Small intestine (tissue), 7 donors: ENCODE measurements at regions not wholly inside any gene's neighbourhood (a gene's known extent, or its start where the extent isn't known, plus 50 kb on each side); places are given as distances from the start of the nearest gene placed in this dataset.

Experiments used
- DNase-seq, 2 donors: peaks; one replicate each; pipeline versions ENCODE4 v3.0.0 to v3.0.0-alpha.2; 2013
- FAIRE-seq: peaks from 2 replicates; lab custom pipeline; 2012; peaks lifted over from hg19 to GRCh38; lab: Jason Lieb, UNC
- H3K27ac ChIP-seq, 3 donors: one replicate each; pipeline ENCODE4 v1.5.1; 2013; ENCODE audit warnings: low read length in 2 of 3, mild to moderate bottlenecking in 2 of 3, control low read depth in 1 of 3, inconsistent platforms in 1 of 3, low read depth in 1 of 3, moderate library complexity in 1 of 3
- H3K27me3 ChIP-seq, 3 donors: one replicate each; pipeline ENCODE4 v1.6.1; 2013; ENCODE audit warnings: low read length in 3 of 3, inconsistent platforms in 1 of 3; ENCODE audit not compliant: control insufficient read depth in 3 of 3, insufficient read depth in 3 of 3
- H3K36me3 ChIP-seq, 3 donors: one replicate each; pipeline ENCODE4 v1.6.1; 2013; ENCODE audit warnings: low read length in 3 of 3, inconsistent platforms in 1 of 3, low read depth in 1 of 3, mild to moderate bottlenecking in 1 of 3, moderate library complexity in 1 of 3; ENCODE audit not compliant: control insufficient read depth in 3 of 3, insufficient read depth in 2 of 3
- H3K4me1 ChIP-seq, 3 donors: one replicate each; pipeline ENCODE4 v1.6.1; 2013; ENCODE audit warnings: low read length in 2 of 3, inconsistent platforms in 1 of 3, low read depth in 1 of 3, mild to moderate bottlenecking in 1 of 3, moderate library complexity in 1 of 3; ENCODE audit not compliant: control insufficient read depth in 3 of 3, insufficient read depth in 2 of 3
- H3K4me3 ChIP-seq, 3 donors: one replicate each; pipeline ENCODE4 v1.5.1; 2013; ENCODE audit warnings: low read length in 3 of 3, control low read depth in 1 of 3, inconsistent platforms in 1 of 3, low read depth in 1 of 3, mild to moderate bottlenecking in 1 of 3, moderate library complexity in 1 of 3
- H3K9me3 ChIP-seq, 2 donors: one replicate each; pipeline ENCODE4 v1.6.1; 2013; ENCODE audit warnings: low read depth in 1 of 2, low read length in 1 of 2; ENCODE audit not compliant: control insufficient read depth in 2 of 2, insufficient read depth in 1 of 2
- WGBS, 3 donors: extraction: QIAGEN DNeasy Blood & Tissue Kit; methylation state at CpG; one replicate each; pipeline ENCODE4 v1.1.7; 2013; 5-methylcytosine and 5-hydroxymethylcytosine counted together
- donor health status: healthy with polysubstance abuse.
- donor health status: control.
- donor health status: control.
- donor health status: Bipolar disorder and iron deficiency.
- donor health status: healthy.

- Histone ChIP-seq H3K36me3 (no peaks in the 10 kb centered on the region), H3K27me3 (no peaks in the 10 kb centered on the region), H3K27ac (no peak overlapping the region), H3K9me3 (no peaks in the 10 kb centered on the region), H3K4me1 (no peaks in the 10 kb centered on the region), H3K4me3 (no peak overlapping the region)
- no peak for DNase-seq
- no peak for FAIRE-seq
- 79 to 93% (median 93%) methylated on average over 1 of the region's 1 CpG for WGBS, 3 donors
Observed at GRCh38 chr6:100322886-100323285, 141.8 kb downstream of the SIM1 start.

GRCh38 chr6:100320686-100321085 is 144.0 kb downstream of the SIM1 start:
- H3K27ac ChIP-seq = no peak overlapping the region
- no peaks in the 10 kb centered on the region for H3K36me3 ChIP-seq
- no peaks in the 10 kb centered on the region for H3K9me3 ChIP-seq
- H3K4me1 ChIP-seq = no peaks in the 10 kb centered on the region
- DNase-seq (no peak), FAIRE-seq (no peak)
- H3K27me3 ChIP-seq = no peaks in the 10 kb centered on the region
- H3K4me3 ChIP-seq = no peak overlapping the region
- WGBS, 3 donors = 37 to 78% (median 47%) methylated on average over 1 of the region's 1 CpG

DNA sequence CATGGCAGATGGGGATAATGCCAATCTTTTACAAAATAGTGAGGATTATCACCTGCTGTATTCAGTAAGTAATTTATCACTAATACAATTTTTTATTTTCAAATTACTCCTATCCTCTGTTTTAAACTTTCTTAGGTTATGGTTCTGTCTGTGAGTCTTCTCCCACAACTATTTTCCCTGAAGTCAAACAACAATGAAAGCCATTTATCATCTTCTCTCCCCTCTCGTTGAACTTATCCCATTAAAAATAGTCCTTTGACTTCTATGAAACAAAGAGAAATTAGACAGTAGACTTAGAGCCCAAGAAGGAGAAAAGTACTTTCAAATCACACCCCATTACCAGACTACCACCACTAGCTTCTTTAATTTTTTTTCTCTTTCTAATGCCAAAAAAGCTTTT is 147.7 kb downstream of the SIM1 start:
- FAIRE-seq = no peak
- Histone ChIP-seq H3K36me3 (no peaks in the 10 kb centered on the region), H3K4me1 (no peaks in the 10 kb centered on the region), H3K27me3 (no peaks in the 10 kb centered on the region), H3K4me3 (no peak overlapping the region), H3K9me3 (no peaks in the 10 kb centered on the region), H3K27ac (no peak overlapping the region)
- WGBS, 3 donors = 26 to 58% (median 30%) methylated on average over 1 of the region's 1 CpG
- DNase-seq = no peak

DNA sequence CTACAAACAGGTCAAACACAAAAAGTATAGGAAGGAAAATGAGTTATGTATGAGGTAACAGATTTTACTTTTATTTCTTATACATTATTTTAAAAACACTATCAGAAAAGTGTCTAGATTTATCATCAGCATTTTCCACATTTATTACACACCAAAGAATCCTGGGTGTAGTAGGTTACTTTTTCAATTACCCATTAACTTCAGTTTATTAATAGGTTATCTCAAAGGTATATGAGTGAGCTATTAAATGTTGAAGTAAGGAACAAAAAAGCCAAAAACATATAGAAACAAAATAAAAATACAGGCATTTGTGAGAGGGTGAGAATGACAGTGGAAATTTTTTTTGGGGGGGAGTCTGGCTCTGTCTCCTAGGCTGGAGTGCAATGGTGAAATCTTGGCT is 150.5 kb downstream of the SIM1 start:
- FAIRE-seq = no peak
- no peak overlapping the region for H3K27ac ChIP-seq
- no peaks in the 10 kb centered on the region for H3K4me1 ChIP-seq
- no peaks in the 10 kb centered on the region for H3K36me3 ChIP-seq
- no peaks in the 10 kb centered on the region for H3K9me3 ChIP-seq
- H3K27me3 ChIP-seq = no peaks in the 10 kb centered on the region
- DNase-seq = no peak
- H3K4me3 ChIP-seq = no peak overlapping the region

- no peaks in the 10 kb centered on the region for H3K27me3 ChIP-seq
- no peaks in the 10 kb centered on the region for H3K36me3 ChIP-seq
- no peak overlapping the region for H3K4me3 ChIP-seq
- DNase-seq = no peak
- H3K27ac ChIP-seq = no peak overlapping the region
- WGBS, 3 donors = 55 to 63% (median 56%) methylated on average over 5 of the region's 5 CpGs
- no peaks in the 10 kb centered on the region for H3K4me1 ChIP-seq
- no peak for FAIRE-seq
- no peaks in the 10 kb centered on the region for H3K9me3 ChIP-seq
Observed at GRCh38 chr6:100311707-100312251, 152.9 kb downstream of the SIM1 start.

- no peaks in the 10 kb centered on the region for H3K9me3 ChIP-seq
- H3K27ac ChIP-seq = no peak overlapping the region
- no peaks in the 10 kb centered on the region for H3K36me3 ChIP-seq
- 64 to 74% (median 66%) methylated on average over 3 of the region's 3 CpGs for WGBS, 3 donors
- H3K27me3 ChIP-seq = no peaks in the 10 kb centered on the region
- FAIRE-seq (no peak), DNase-seq (no peak)
- H3K4me1 ChIP-seq = no peaks in the 10 kb centered on the region
- no peak overlapping the region for H3K4me3 ChIP-seq
Observed at GRCh38 chr6:100309174-100309573, 155.5 kb downstream of the SIM1 start.

- H3K4me3 ChIP-seq = no peak overlapping the region
Observed at GRCh38 chr6:100307561-100307960, 157.2 kb downstream of the SIM1 start.

GRCh38 chr6:100305209-100305869 is 159.4 kb downstream of the SIM1 start:
- 61 to 69% (median 66%) methylated on average over 2 of the region's 2 CpGs for WGBS, 3 donors
- DNase-seq (no peak), FAIRE-seq (no peak)
- H3K36me3 ChIP-seq = no peaks in the 10 kb centered on the region
- H3K4me3 ChIP-seq = no peak overlapping the region
- no peaks in the 10 kb centered on the region for H3K27me3 ChIP-seq
- no peaks in the 10 kb centered on the region for H3K9me3 ChIP-seq
- peaks cover 0 to under 1% (median 0%) of the 10 kb centered on the region in 3 donors for H3K4me1 ChIP-seq
- no peak overlapping the region for H3K27ac ChIP-seq

More at GRCh38 chr6:100307561-100307960, 157.2 kb downstream of the SIM1 start:
- H3K36me3 ChIP-seq = no peaks in the 10 kb centered on the region
- FAIRE-seq (no peak), DNase-seq (no peak)
- no peaks in the 10 kb centered on the region for H3K27me3 ChIP-seq
- no peak overlapping the region for H3K27ac ChIP-seq
- no peaks in the 10 kb centered on the region for H3K9me3 ChIP-seq
- H3K4me1 ChIP-seq = no peaks in the 10 kb centered on the region
- WGBS, 3 donors = 81 to 98% (median 88%) methylated on average over 1 of the region's 1 CpG

DNA sequence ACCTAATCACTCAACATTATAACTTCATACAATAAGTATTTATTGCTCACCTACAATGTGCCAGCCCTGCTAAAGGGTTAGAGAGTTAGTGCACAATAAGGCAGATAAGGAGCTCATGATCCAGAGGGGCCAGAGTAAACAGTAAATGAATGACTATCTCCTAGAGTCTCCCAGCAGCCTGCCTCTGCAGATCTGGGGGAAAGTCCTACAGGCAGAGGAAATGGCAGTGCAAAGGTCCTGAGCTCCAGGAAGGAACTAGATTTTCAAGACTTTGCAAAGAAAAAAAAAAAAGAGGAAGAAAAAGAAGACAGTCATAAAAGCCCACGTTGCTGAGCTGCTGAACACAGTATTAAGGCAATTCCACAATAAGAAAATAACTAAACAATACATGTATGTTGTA is 160.1 kb downstream of the SIM1 start:
- 3 to 19% (median 12%) methylated on average over 1 of the region's 1 CpG for WGBS, 3 donors
- peaks cover 0 to 5% (median 0%) of the 10 kb centered on the region in 3 donors for H3K4me1 ChIP-seq
- no peak overlapping the region for H3K27ac ChIP-seq
- H3K9me3 ChIP-seq = no peaks in the 10 kb centered on the region
- H3K27me3 ChIP-seq = no peaks in the 10 kb centered on the region
- H3K36me3 ChIP-seq = no peaks in the 10 kb centered on the region
- H3K4me3 ChIP-seq = no peak overlapping the region
- peak in 1 of 2 donors; percentile 73 for DNase-seq
- FAIRE-seq = no peak
